ENCODE measurements at regions not wholly inside any gene's neighbourhood (a gene's known extent, or its start where the extent isn't known, plus 50 kb on each side); places are given as distances from the start of the nearest gene placed in this dataset.

DNA sequence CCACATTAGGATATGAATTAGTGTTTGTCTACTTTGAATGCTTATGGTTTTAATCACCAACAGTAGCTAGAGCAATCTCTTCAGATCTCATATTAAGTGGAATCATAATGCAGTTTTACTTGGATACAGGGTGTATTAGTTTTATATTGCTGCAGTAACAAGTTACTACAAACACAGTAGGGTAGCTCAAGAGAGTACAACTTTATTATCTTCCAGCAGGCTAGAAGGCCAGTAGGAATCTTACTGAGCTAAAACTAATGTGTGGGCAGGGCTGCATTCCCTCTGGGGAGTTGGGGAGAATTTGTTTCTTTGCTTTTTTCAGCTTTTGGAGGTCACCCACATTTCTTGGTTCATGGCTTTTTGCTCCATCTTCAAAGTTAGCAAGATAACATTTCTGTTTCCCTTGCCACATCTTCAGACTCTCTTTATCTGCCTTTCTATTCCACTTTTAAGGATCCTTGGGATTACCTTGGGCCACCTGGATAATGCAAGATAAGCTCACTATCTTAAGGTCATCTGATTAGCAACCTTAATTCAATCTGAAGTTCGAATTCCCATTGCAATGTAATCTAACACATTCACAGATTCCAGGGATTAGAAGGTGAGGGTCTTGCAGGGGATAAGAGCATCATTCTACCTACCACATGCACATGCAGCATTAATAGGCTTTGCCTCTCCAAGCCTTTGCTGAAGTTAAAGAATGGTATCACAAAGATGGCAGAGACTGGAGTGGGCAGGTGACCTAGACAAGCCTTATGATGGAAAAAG is 134.1 kb upstream of the SLC10A2 start:
- no peak overlapping the region for H3K27ac ChIP-seq (replicated peaks in 1 of 4)
- H3K36me3 ChIP-seq = no peaks in the 10 kb centered on the region
- H3K4me1 ChIP-seq = peaks cover 0 to 7% (median 0%) of the 10 kb centered on the region in 4 donors
- H3K27me3 ChIP-seq = no peaks in the 10 kb centered on the region
- 74% methylated on average over 1 of the region's 1 CpG for WGBS
- intact Hi-C loops (cut with DNase I) = no loop called here
- no peaks in the 10 kb centered on the region for H3K9me3 ChIP-seq
- H3K4me3 ChIP-seq = no peak overlapping the region
- no peak for DNase-seq (ENCODE audit: extremely low spot score)
- TF ChIP-seq EP300 (IDR thresholded peaks at IDR 0.05) (no peak), POLR2AphosphoS5 (IDR thresholded peaks at IDR 0.05) (no peak), POLR2A (IDR thresholded peaks at IDR 0.05; ENCODE audit: low read depth) (no peak)
- TF ChIP-seq, protein P1, sequence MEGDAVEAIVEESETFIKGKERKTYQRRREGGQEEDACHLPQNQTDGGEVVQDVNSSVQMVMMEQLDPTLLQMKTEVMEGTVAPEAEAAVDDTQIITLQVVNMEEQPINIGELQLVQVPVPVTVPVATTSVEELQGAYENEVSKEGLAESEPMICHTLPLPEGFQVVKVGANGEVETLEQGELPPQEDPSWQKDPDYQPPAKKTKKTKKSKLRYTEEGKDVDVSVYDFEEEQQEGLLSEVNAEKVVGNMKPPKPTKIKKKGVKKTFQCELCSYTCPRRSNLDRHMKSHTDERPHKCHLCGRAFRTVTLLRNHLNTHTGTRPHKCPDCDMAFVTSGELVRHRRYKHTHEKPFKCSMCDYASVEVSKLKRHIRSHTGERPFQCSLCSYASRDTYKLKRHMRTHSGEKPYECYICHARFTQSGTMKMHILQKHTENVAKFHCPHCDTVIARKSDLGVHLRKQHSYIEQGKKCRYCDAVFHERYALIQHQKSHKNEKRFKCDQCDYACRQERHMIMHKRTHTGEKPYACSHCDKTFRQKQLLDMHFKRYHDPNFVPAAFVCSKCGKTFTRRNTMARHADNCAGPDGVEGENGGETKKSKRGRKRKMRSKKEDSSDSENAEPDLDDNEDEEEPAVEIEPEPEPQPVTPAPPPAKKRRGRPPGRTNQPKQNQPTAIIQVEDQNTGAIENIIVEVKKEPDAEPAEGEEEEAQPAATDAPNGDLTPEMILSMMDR (IDR thresholded peaks at IDR 0.05) = no peak

DNA sequence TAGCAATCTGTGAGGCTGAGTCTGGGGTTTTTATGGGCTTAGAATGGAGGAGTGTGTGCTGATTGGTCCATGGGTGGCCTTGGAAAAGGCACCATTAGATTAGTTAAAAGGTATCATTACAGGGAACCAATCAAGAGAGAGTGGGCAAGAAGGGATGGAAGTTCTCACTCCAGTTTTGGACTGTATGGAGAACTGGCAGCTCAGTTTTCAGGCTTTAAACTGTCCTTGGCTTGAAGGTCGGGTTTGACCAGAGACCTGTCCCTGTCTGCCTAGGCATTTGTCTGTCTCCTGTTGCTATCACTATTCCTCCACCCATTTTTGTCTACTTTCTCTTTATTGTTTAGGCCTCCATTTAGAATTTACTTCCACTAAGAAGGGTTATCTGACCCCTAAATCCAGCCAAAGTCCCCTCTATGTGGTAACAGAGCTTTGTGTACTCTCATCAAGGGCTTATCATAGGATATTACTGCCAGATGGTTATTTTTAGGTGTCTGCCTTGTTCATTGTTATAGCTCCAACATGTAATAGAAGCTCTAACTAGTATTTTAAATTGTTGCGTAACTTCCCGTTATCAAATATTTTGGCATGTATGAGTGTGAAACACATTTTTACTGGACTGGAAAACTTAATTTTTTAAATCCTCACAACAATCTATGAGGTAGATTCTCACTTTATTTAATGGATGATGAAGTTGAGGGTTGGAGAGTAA is 133.3 kb upstream of the SLC10A2 start:
- H3K27me3 ChIP-seq = no peaks in the 10 kb centered on the region
- no peak overlapping the region for H3K4me3 ChIP-seq
- no peak for DNase-seq (ENCODE audit: extremely low spot score)
- H3K27ac ChIP-seq (replicated peaks in 1 of 4) = no peak overlapping the region
- TF ChIP-seq, protein P1 (IDR thresholded peaks at IDR 0.05) = no peak
- TF ChIP-seq POLR2AphosphoS5 (IDR thresholded peaks at IDR 0.05) (no peak), EP300 (IDR thresholded peaks at IDR 0.05) (no peak), POLR2A (IDR thresholded peaks at IDR 0.05; ENCODE audit: low read depth) (no peak)
- peaks cover 0 to 7% (median 0%) of the 10 kb centered on the region in 4 donors for H3K4me1 ChIP-seq
- H3K36me3 ChIP-seq = no peaks in the 10 kb centered on the region
- no peaks in the 10 kb centered on the region for H3K9me3 ChIP-seq
- intact Hi-C loops (cut with DNase I) = no loop called here
- 92% methylated on average over 3 of the region's 3 CpGs for WGBS

DNA sequence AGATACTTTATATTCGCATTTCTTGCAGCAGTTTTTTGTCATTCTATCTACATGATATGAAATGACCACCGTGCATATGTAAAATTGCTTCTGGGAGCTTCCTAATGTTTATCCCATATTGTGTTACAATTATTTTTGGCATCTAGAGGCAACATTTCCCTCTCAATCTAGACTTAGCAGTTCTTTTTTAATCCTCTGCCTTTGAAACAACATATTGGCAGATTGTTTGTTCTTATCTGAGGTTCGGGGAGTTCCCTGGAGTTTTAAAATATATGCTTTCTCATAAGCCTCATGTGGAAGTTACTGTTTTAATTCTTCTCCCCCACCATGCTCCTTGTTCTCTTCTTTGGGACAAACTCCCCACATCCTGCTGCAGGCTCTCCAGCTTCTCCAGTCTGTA is 130.1 kb upstream of the SLC10A2 start:
- Histone ChIP-seq H3K9me3 (no peaks in the 10 kb centered on the region), H3K4me1 (peaks cover 0 to 7% (median 0%) of the 10 kb centered on the region in 4 donors), H3K27ac (replicated peaks in 1 of 4) (no peak overlapping the region), H3K36me3 (no peaks in the 10 kb centered on the region), H3K4me3 (no peak overlapping the region), H3K27me3 (no peaks in the 10 kb centered on the region)
- no peak for DNase-seq (ENCODE audit: extremely low spot score)
- 75% methylated on average over 3 of the region's 3 CpGs for WGBS
- intact Hi-C loops (cut with DNase I) = no loop called here
- TF ChIP-seq, protein P1 (IDR thresholded peaks at IDR 0.05) = no peak
- TF ChIP-seq POLR2AphosphoS5 (IDR thresholded peaks at IDR 0.05) (no peak), POLR2A (IDR thresholded peaks at IDR 0.05; ENCODE audit: low read depth) (no peak)

DNA sequence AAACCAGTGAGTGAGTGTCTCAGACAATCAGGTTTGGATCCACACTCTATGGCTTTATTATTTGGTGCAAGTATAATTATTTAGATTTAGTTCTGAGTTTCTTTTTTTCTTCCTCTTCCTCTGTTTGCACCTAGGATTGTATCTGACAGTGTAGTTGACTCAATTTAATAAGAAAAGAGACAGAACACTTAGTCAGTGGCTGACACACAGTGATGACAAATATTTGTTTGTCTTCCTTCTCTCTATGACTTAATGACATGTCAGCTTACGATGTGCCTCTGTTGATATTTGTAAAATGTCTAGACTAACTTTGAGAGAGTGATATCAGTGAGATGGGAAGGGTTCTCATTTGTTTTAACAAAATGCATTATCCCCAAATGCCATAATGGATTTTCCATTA is 129.5 kb upstream of the SLC10A2 start:
- Histone ChIP-seq H3K27me3 (no peaks in the 10 kb centered on the region), H3K9me3 (no peaks in the 10 kb centered on the region), H3K4me1 (peaks cover 0 to 7% (median 0%) of the 10 kb centered on the region in 4 donors), H3K27ac (replicated peaks in 1 of 4) (no peak overlapping the region), H3K4me3 (no peak overlapping the region), H3K36me3 (no peaks in the 10 kb centered on the region)
- intact Hi-C loops (cut with DNase I) = no loop called here
- no peak for DNase-seq (ENCODE audit: extremely low spot score)
- 30% methylated on average over 1 of the region's 1 CpG for WGBS
- TF ChIP-seq POLR2A (IDR thresholded peaks at IDR 0.05; ENCODE audit: low read depth) = no peak
- TF ChIP-seq EP300 (IDR thresholded peaks at IDR 0.05) = no peak
- TF ChIP-seq, protein P1 (IDR thresholded peaks at IDR 0.05) = no peak

All from esophagus muscularis mucosa (tissue), 4 donors.